ENCODE measurements at regions not wholly inside any gene's neighbourhood (a gene's known extent, or its start where the extent isn't known, plus 50 kb on each side); places are given as distances from the start of the nearest gene placed in this dataset.

DNA sequence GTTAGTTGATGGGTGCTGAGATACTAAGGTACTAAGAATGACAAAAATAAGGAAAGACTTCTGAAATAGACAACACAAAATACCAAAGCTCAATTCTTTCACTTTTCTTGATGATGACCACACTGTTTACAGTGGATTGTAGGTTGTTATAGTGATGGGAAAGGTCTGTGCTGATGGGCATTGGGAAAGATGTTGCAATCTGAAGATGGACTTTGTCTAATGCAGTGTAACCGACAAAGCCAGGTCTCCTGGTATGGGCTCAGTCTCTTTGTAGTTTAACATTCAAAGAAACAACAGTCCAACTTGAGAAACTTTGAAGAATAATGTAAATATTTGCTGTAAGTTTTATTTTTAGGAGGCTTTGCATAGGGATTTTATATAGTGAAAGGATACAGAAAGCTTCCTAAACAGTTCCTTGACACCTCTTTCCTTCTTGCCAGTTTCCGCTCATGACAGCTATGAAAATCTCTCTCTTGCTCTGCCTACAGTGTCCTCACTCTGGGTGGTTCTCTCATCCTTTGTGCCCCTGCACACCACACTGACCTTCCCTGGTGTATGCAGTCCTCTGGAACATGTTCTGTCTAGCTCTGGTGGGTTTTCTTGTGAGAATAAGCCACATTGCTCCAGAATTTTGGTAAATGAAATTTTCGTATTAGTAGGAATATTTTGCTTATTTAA is 172.2 kb downstream of the KCNRG start:
- TF ChIP-seq ZNF8 (CRISPR knock-in tag; IDR thresholded peaks at IDR 0.05) (no peak), CREB5 (CRISPR knock-in tag; IDR thresholded peaks at IDR 0.05; ENCODE audit: low read depth) (no peak), ZFP3 (CRISPR knock-in tag; IDR thresholded peaks at IDR 0.05) (no peak), PPARA (CRISPR knock-in tag; IDR thresholded peaks at IDR 0.05; ENCODE audit: borderline replicate concordance) (no peak), SNAI2 (CRISPR knock-in tag; IDR thresholded peaks at IDR 0.05) (no peak), ARNTL (CRISPR knock-in tag; IDR thresholded peaks at IDR 0.05; ENCODE audit: borderline replicate concordance, low read depth) (no peak), ZNF70 (CRISPR knock-in tag; IDR thresholded peaks at IDR 0.05) (no peak)
- TF ChIP-seq, protein P1, sequence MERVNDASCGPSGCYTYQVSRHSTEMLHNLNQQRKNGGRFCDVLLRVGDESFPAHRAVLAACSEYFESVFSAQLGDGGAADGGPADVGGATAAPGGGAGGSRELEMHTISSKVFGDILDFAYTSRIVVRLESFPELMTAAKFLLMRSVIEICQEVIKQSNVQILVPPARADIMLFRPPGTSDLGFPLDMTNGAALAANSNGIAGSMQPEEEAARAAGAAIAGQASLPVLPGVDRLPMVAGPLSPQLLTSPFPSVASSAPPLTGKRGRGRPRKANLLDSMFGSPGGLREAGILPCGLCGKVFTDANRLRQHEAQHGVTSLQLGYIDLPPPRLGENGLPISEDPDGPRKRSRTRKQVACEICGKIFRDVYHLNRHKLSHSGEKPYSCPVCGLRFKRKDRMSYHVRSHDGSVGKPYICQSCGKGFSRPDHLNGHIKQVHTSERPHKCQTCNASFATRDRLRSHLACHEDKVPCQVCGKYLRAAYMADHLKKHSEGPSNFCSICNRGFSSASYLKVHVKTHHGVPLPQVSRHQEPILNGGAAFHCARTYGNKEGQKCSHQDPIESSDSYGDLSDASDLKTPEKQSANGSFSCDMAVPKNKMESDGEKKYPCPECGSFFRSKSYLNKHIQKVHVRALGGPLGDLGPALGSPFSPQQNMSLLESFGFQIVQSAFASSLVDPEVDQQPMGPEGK (CRISPR knock-in tag; IDR thresholded peaks at IDR 0.05; ENCODE audit: borderline replicate concordance), result no peak
- TF ChIP-seq, protein P2, sequence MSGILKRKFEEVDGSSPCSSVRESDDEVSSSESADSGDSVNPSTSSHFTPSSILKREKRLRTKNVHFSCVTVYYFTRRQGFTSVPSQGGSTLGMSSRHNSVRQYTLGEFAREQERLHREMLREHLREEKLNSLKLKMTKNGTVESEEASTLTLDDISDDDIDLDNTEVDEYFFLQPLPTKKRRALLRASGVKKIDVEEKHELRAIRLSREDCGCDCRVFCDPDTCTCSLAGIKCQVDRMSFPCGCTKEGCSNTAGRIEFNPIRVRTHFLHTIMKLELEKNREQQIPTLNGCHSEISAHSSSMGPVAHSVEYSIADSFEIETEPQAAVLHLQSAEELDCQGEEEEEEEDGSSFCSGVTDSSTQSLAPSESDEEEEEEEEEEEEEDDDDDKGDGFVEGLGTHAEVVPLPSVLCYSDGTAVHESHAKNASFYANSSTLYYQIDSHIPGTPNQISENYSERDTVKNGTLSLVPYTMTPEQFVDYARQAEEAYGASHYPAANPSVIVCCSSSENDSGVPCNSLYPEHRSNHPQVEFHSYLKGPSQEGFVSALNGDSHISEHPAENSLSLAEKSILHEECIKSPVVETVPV (CRISPR knock-in tag; IDR thresholded peaks at IDR 0.05), result no peak

All from SK-N-SH treated with all-trans-retinoic acid at 6 μM for 48 hours (cell line).